ENCODE measurements at regions not wholly inside any gene's neighbourhood (a gene's known extent, or its start where the extent isn't known, plus 50 kb on each side); places are given as distances from the start of the nearest gene placed in this dataset.

DNA sequence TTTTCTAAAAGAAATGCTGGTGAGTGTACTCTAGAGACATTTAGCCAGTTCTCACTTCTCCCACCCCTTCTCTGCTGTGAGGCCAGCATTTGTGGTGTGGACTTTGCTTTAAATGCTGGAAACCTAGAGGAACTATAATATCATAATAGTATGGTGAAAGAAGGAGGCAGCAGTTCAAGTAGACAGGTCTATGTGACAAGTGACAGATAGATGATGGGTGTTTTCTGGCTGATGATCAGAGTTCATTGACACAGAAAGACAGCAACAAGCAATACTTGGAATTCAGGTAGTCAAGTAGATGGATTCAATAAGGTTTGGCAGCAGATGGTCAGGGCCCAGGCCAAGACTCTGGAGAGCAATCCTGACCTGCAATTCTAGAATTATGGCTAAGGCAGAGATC is 317.5 kb downstream of the PCDH7 start:
- no peak for TF ChIP-seq POLR2A (IDR thresholded peaks at IDR 0.05; ENCODE audit: low read depth, low read length)
- TF ChIP-seq TAF1 (IDR thresholded peaks at IDR 0.05; ENCODE audit: borderline replicate concordance, low read depth, low read length) = no peak
